ENCODE measurements at regions not wholly inside any gene's neighbourhood (a gene's known extent, or its start where the extent isn't known, plus 50 kb on each side); places are given as distances from the start of the nearest gene placed in this dataset.
"Not testable (repeated sequence)": the region's sequence is repeated elsewhere in the genome, so short reads cannot be mapped to it uniquely, and the experiment has no call there.

- no peak for DNase-seq
- Mint-ChIP-seq H3K4me1 (ENCODE audit: low read depth) (peaks cover 4% of the 10 kb centered on the region), H3K4me3 (no peak overlapping the region), H3K36me3 (ENCODE audit: low read depth) (no peaks in the 10 kb centered on the region), H3K27me3 (ENCODE audit: low read depth) (no peaks in the 10 kb centered on the region), H3K9me3 (ENCODE audit: insufficient read depth) (no peaks in the 10 kb centered on the region), H3K27ac (no peak overlapping the region)
- ChIA-PET POLR2A (no interaction called here), CTCF (no interaction called here)
- no peak for ATAC-seq
Observed at GRCh38 chr4:14167876-14168510, 540.5 kb upstream of the BOD1L1 start.

GRCh38 chr4:14168919-14169318 is 541.4 kb upstream of the BOD1L1 start:
- H3K9me3 Mint-ChIP-seq (ENCODE audit: insufficient read depth) = no peaks in the 10 kb centered on the region

GRCh38 chr4:14169460-14169859 is 541.9 kb upstream of the BOD1L1 start:
- Mint-ChIP-seq H3K27ac (no peak overlapping the region), H3K9me3 (ENCODE audit: insufficient read depth) (no peaks in the 10 kb centered on the region), H3K27me3 (ENCODE audit: low read depth) (no peaks in the 10 kb centered on the region), H3K4me1 (ENCODE audit: low read depth) (peaks cover 4% of the 10 kb centered on the region), H3K4me3 (no peak overlapping the region), H3K36me3 (ENCODE audit: low read depth) (no peaks in the 10 kb centered on the region)
- ChIA-PET POLR2A (no interaction called here), CTCF (no interaction called here)
- ATAC-seq = no peak
- no peak for DNase-seq

More at GRCh38 chr4:14168919-14169318, 541.4 kb upstream of the BOD1L1 start:
- ATAC-seq (no peak), DNase-seq (no peak)
- no peak overlapping the region for H3K4me3 Mint-ChIP-seq
- peaks cover 4% of the 10 kb centered on the region for H3K4me1 Mint-ChIP-seq (ENCODE audit: low read depth)
- ChIA-PET POLR2A (no interaction called here), CTCF (no interaction called here)
- no peaks in the 10 kb centered on the region for H3K36me3 Mint-ChIP-seq (ENCODE audit: low read depth)
- H3K27ac Mint-ChIP-seq = no peak overlapping the region
- no peaks in the 10 kb centered on the region for H3K27me3 Mint-ChIP-seq (ENCODE audit: low read depth)

- POLR2A ChIA-PET; H3K27ac Mint-ChIP-seq; H3K27me3 Mint-ChIP-seq (ENCODE audit: low read depth); DNase-seq; ATAC-seq; H3K4me1 Mint-ChIP-seq (ENCODE audit: low read depth); CTCF ChIA-PET; H3K36me3 Mint-ChIP-seq (ENCODE audit: low read depth); H3K9me3 Mint-ChIP-seq (ENCODE audit: insufficient read depth); H3K4me3 Mint-ChIP-seq: not testable (repeated sequence)
Observed at GRCh38 chr4:14169940-14170339, 542.4 kb upstream of the BOD1L1 start.

- CTCF ChIA-PET = interaction anchor here (0.7 kb wide), 1 partner anchor 1706 kb away, joined by 3 read pairs; no protein-coding TSS in a partner anchor
- H3K4me3 Mint-ChIP-seq = no peak overlapping the region
- POLR2A ChIA-PET = no interaction called here
- peaks cover 24% of the 10 kb centered on the region for H3K4me1 Mint-ChIP-seq (ENCODE audit: low read depth)
- no peaks in the 10 kb centered on the region for H3K27me3 Mint-ChIP-seq (ENCODE audit: low read depth)
- H3K36me3 Mint-ChIP-seq (ENCODE audit: low read depth) = peaks cover 5% of the 10 kb centered on the region
- no peak overlapping the region for H3K27ac Mint-ChIP-seq
- DNase-seq (no peak), ATAC-seq (no peak)
- H3K9me3 Mint-ChIP-seq (ENCODE audit: insufficient read depth) = peaks cover 5% of the 10 kb centered on the region
Observed at GRCh38 chr4:14176613-14177012, 549.1 kb upstream of the BOD1L1 start.

- POLR2A ChIA-PET = interaction anchor here (1.1 kb wide), 1 partner anchor 521 kb away, joined by 3 read pairs; no protein-coding TSS in a partner anchor
- no peak for DNase-seq
- ATAC-seq = peak; percentile 30
- Mint-ChIP-seq H3K4me1 (ENCODE audit: low read depth) (peaks cover 24% of the 10 kb centered on the region), H3K27me3 (ENCODE audit: low read depth) (no peaks in the 10 kb centered on the region), H3K27ac (peak overlapping the region; percentile 83), H3K4me3 (peak overlapping the region; percentile 42), H3K36me3 (ENCODE audit: low read depth) (peaks cover 5% of the 10 kb centered on the region), H3K9me3 (ENCODE audit: insufficient read depth) (peaks cover 5% of the 10 kb centered on the region)
- CTCF ChIA-PET = no interaction called here
Observed at GRCh38 chr4:14177987-14178386, 550.5 kb upstream of the BOD1L1 start.

- POLR2A ChIA-PET = no interaction called here
Observed at GRCh38 chr4:14178421-14178820, 550.9 kb upstream of the BOD1L1 start.

GRCh38 chr4:14180166-14180565 is 552.6 kb upstream of the BOD1L1 start:
- H3K4me3 Mint-ChIP-seq = no peak overlapping the region
- H3K27ac Mint-ChIP-seq = no peak overlapping the region
- H3K27me3 Mint-ChIP-seq (ENCODE audit: low read depth) = no peaks in the 10 kb centered on the region
- DNase-seq = no peak
- CTCF ChIA-PET = no interaction called here
- peaks cover 24% of the 10 kb centered on the region for H3K4me1 Mint-ChIP-seq (ENCODE audit: low read depth)
- H3K36me3 Mint-ChIP-seq (ENCODE audit: low read depth) = peaks cover 5% of the 10 kb centered on the region
- POLR2A ChIA-PET = no interaction called here
- no peak for ATAC-seq
- H3K9me3 Mint-ChIP-seq (ENCODE audit: insufficient read depth) = peaks cover 5% of the 10 kb centered on the region

More at GRCh38 chr4:14178421-14178820, 550.9 kb upstream of the BOD1L1 start:
- no peaks in the 10 kb centered on the region for H3K27me3 Mint-ChIP-seq (ENCODE audit: low read depth)
- peaks cover 5% of the 10 kb centered on the region for H3K36me3 Mint-ChIP-seq (ENCODE audit: low read depth)
- H3K4me1 Mint-ChIP-seq (ENCODE audit: low read depth) = peaks cover 24% of the 10 kb centered on the region
- peak overlapping the region; percentile 42 for H3K4me3 Mint-ChIP-seq
- CTCF ChIA-PET = no interaction called here
- H3K9me3 Mint-ChIP-seq (ENCODE audit: insufficient read depth) = peaks cover 5% of the 10 kb centered on the region
- H3K27ac Mint-ChIP-seq = peak overlapping the region; percentile 83
- ATAC-seq (peak; percentile 53), DNase-seq (peak; percentile 22)

GRCh38 chr4:14180983-14181601 is 553.6 kb upstream of the BOD1L1 start:
- peaks cover 5% of the 10 kb centered on the region for H3K9me3 Mint-ChIP-seq (ENCODE audit: insufficient read depth)
- no peaks in the 10 kb centered on the region for H3K27me3 Mint-ChIP-seq (ENCODE audit: low read depth)
- ATAC-seq (no peak), DNase-seq (no peak)
- POLR2A ChIA-PET = no interaction called here
- H3K27ac Mint-ChIP-seq = no peak overlapping the region
- no peak overlapping the region for H3K4me3 Mint-ChIP-seq
- peaks cover 24% of the 10 kb centered on the region for H3K4me1 Mint-ChIP-seq (ENCODE audit: low read depth)
- CTCF ChIA-PET = no interaction called here
- peaks cover 5% of the 10 kb centered on the region for H3K36me3 Mint-ChIP-seq (ENCODE audit: low read depth)

- DNase-seq (no peak), ATAC-seq (no peak)
- peaks cover 5% of the 10 kb centered on the region for H3K9me3 Mint-ChIP-seq (ENCODE audit: insufficient read depth)
- H3K27me3 Mint-ChIP-seq (ENCODE audit: low read depth) = no peaks in the 10 kb centered on the region
- H3K36me3 Mint-ChIP-seq (ENCODE audit: low read depth) = peaks cover 4% of the 10 kb centered on the region
- H3K4me1 Mint-ChIP-seq (ENCODE audit: low read depth) = peaks cover 22% of the 10 kb centered on the region
- ChIA-PET CTCF (no interaction called here), POLR2A (no interaction called here)
- H3K27ac Mint-ChIP-seq = no peak overlapping the region
- H3K4me3 Mint-ChIP-seq = no peak overlapping the region
Observed at GRCh38 chr4:14182148-14182547, 554.6 kb upstream of the BOD1L1 start.

GRCh38 chr4:14184265-14184664 is 556.7 kb upstream of the BOD1L1 start:
- CTCF ChIA-PET = no interaction called here

GRCh38 chr4:14184767-14185166 is 557.2 kb upstream of the BOD1L1 start:
- DNase-seq (no peak), ATAC-seq (no peak)
- Mint-ChIP-seq H3K27ac (no peak overlapping the region), H3K27me3 (ENCODE audit: low read depth) (peaks cover 2% of the 10 kb centered on the region), H3K4me1 (ENCODE audit: low read depth) (peaks cover under 1% of the 10 kb centered on the region), H3K9me3 (ENCODE audit: insufficient read depth) (no peaks in the 10 kb centered on the region), H3K4me3 (no peak overlapping the region), H3K36me3 (ENCODE audit: low read depth) (no peaks in the 10 kb centered on the region)
- ChIA-PET CTCF (no interaction called here), POLR2A (no interaction called here)

More at GRCh38 chr4:14184265-14184664, 556.7 kb upstream of the BOD1L1 start:
- DNase-seq = no peak
- no peaks in the 10 kb centered on the region for H3K36me3 Mint-ChIP-seq (ENCODE audit: low read depth)
- no peak overlapping the region for H3K27ac Mint-ChIP-seq
- peaks cover 2% of the 10 kb centered on the region for H3K27me3 Mint-ChIP-seq (ENCODE audit: low read depth)
- POLR2A ChIA-PET = no interaction called here
- peaks cover 4% of the 10 kb centered on the region for H3K4me1 Mint-ChIP-seq (ENCODE audit: low read depth)
- H3K4me3 Mint-ChIP-seq = no peak overlapping the region
- no peak for ATAC-seq
- peaks cover 5% of the 10 kb centered on the region for H3K9me3 Mint-ChIP-seq (ENCODE audit: insufficient read depth)

- ATAC-seq (no peak), DNase-seq (no peak)
- H3K27ac Mint-ChIP-seq = no peak overlapping the region
- peaks cover 2% of the 10 kb centered on the region for H3K27me3 Mint-ChIP-seq (ENCODE audit: low read depth)
- no peaks in the 10 kb centered on the region for H3K9me3 Mint-ChIP-seq (ENCODE audit: insufficient read depth)
- H3K4me1 Mint-ChIP-seq (ENCODE audit: low read depth) = no peaks in the 10 kb centered on the region
- POLR2A ChIA-PET = no interaction called here
- CTCF ChIA-PET = no interaction called here
- no peaks in the 10 kb centered on the region for H3K36me3 Mint-ChIP-seq (ENCODE audit: low read depth)
- H3K4me3 Mint-ChIP-seq = no peak overlapping the region
Observed at GRCh38 chr4:14188214-14188613, 560.7 kb upstream of the BOD1L1 start.
